ENCODE measurements at regions not wholly inside any gene's neighbourhood (a gene's known extent, or its start where the extent isn't known, plus 50 kb on each side); places are given as distances from the start of the nearest gene placed in this dataset.

GRCh38 chr13:81283561-81283960, 942.6 kb upstream of the SPRY2 start:
- TF ChIP-seq, protein P1, sequence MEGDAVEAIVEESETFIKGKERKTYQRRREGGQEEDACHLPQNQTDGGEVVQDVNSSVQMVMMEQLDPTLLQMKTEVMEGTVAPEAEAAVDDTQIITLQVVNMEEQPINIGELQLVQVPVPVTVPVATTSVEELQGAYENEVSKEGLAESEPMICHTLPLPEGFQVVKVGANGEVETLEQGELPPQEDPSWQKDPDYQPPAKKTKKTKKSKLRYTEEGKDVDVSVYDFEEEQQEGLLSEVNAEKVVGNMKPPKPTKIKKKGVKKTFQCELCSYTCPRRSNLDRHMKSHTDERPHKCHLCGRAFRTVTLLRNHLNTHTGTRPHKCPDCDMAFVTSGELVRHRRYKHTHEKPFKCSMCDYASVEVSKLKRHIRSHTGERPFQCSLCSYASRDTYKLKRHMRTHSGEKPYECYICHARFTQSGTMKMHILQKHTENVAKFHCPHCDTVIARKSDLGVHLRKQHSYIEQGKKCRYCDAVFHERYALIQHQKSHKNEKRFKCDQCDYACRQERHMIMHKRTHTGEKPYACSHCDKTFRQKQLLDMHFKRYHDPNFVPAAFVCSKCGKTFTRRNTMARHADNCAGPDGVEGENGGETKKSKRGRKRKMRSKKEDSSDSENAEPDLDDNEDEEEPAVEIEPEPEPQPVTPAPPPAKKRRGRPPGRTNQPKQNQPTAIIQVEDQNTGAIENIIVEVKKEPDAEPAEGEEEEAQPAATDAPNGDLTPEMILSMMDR (IDR thresholded peaks at IDR 0.05): no peak
- TF ChIP-seq POLR2A (IDR thresholded peaks at IDR 0.05): no peak
